Fibroblast of skin of right quadriceps (primary cell): ENCODE measurements at regions not wholly inside any gene's neighbourhood (a gene's known extent, or its start where the extent isn't known, plus 50 kb on each side); places are given as distances from the start of the nearest gene placed in this dataset.
"Not testable (repeated sequence)": the region's sequence is repeated elsewhere in the genome, so short reads cannot be mapped to it uniquely, and the experiment has no call there.

Experiments used
- DNase-seq: peaks from one replicate; pipeline ENCODE4 v3.0.0-alpha.2; 2013

DNA sequence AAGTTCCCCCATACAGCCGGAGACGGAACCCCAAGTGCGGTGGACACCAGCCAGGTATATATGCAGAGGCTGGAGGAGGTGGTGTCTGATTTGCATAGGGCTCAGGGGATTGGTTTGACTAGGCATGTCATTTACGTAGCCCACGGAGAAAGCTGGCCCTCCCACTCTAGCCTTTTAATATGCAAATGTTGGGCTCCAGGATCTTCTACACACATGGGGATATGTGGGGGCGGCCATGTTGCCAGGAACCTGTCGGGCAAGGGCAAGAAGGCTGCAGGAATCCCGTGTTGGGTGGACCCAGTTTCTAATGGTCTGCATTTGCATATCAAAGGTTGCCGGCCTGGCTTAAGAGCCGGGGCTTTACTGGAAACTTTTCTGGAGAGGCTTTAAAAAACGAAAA, 57.4 kb downstream of the FTHL17 start:
- not testable (repeated sequence) for DNase-seq

DNA sequence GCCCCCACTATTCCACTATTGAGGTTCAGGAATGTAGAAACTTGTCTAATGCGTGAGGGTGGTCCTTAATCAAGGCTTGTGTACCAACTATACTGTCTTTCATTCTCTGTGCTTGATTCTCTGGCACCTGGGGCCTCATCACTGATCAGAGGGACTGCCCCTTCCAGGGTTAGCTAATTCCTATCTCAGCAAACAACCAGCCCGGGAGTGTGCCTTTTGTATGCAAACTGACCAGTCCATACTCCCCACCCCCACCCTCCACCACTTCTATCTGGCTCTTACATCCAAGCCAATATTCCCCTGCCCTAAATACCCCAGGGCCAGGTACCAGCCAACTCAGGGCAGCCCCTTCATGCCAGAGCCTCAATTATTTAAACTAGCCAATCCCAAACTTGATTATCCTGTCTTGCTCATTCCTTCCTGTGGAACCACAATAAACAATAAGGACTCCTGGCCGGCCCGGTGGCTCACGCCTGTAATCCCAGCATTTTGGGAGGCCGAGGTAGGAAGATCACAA, 59.3 kb downstream of the FTHL17 start:
- no peak for DNase-seq

DNA sequence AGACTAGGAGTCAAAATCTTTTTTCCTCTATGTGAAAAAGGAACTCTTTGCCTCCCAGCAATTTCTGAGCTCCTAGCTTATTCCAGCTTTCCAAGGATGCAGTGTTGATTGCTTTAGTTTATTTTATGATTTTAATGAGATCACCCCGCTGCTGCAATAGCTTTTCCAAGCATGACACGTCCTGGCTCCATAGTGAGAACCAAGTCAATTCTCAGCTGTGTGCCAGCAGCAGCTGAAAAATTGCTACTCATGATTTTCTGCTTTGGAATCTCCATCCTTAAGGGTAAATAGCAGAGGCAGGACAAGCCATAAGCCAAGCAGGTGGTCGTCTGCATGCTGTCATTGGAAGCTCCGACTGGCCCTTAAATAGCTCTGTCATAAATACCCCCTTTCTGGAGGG, 64.5 kb downstream of the FTHL17 start:
- no peak for DNase-seq

DNA sequence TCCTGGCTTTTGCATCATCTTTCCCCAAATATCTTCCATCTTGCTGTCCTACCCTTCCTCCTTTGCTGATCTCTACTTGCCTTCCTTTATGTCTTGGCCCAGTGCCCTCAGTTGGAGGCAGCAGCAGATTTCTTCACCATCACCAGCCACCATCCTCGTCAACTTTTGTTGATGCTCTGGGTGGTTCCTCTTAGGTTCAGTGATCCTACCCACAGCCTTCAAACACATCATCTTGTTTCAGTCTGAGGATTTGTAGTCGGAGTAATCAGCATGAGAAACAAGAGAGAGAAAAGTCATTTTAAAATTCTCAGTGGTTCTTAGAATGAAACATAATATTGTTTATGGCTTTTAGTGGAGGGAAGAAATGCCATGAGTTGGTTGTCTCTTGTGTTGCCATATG, 65.8 kb downstream of the FTHL17 start:
- no peak for DNase-seq

DNA sequence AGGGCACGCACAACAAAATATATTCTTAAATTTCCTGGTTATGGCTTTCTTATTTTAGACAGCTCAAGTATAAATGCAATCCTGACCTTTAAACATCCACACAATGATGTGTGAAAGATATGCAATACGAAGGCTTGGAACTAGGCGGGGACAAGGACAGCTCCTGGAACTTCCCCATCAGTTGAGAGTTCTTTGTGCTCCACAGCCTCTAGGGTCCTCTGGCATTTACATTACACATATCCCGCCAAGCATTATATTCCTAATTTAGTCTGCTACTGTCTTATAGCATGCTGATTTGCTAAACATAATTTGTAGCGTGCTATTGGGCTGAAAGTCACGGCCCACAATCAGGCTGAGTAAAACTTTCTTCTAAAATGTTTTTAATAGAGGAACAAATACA, 74.4 kb downstream of the FTHL17 start:
- DNase-seq = no peak

DNA sequence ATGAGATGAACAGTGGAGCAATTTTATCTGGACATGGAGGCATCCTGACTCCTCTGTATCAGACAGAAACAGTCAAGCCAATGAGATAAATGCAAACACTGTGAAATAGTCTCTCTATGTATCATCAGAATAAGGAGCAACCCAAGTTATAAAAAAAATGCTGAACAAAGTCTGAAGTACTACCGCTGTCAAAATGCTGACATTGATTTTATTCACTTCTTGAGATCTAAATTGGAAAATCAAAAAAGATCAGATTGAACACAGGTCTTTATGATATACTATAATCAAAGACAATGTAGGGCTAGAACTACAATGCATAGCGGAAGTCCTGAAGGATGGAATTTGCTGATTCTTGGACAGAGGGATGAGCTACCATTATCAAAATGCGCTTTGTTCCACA, 76.1 kb downstream of the FTHL17 start:
- DNase-seq = no peak

DNA sequence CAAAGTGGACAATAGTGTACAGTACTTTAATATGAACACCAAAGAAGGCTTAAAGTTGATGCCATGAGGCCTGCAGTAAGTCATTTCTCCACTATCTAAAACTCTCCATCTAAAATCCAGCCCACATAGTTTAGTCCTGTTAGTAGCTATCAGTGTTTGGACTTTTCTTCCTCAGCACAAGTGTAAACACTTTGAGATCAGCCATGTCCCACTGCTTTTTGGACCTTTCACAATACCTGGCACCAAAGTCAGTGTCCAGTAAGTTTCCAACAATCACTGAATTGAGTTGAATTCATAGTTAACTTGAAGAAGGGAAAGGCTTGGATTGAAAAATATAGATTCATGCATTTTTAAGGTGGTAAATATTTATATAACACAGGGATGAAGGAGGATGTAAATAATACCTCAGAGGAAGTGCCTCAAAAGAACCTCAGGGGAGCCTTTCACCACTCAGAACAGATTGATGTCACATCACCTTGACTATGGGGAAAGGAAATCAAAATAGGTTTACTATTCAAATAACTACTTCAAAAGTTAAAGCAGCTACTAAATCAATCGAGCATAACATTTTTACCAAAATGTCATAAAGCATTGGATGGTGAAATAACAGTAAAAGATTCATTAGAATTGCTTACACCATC, 76.7 kb downstream of the FTHL17 start:
- DNase-seq = no peak

DNA sequence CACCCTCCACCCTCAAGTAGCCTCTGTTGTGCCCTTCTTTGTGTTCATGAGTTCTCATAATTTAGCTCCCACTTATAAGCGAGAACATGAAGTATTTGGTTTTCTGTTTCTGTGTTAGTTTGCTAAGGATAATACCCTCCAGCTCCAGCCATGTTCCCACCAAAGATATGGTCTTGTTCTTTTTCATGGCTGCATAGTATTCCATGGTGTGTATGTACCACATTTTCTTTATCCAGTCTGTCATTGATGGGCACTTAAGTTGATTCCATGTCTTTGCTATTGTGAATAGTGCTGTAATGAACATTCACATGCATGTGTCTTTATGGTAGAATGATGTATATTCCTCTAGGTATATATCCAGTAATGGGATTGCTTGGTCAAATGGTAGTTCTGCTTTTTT, 77.8 kb downstream of the FTHL17 start:
- not testable (repeated sequence) for DNase-seq

DNA sequence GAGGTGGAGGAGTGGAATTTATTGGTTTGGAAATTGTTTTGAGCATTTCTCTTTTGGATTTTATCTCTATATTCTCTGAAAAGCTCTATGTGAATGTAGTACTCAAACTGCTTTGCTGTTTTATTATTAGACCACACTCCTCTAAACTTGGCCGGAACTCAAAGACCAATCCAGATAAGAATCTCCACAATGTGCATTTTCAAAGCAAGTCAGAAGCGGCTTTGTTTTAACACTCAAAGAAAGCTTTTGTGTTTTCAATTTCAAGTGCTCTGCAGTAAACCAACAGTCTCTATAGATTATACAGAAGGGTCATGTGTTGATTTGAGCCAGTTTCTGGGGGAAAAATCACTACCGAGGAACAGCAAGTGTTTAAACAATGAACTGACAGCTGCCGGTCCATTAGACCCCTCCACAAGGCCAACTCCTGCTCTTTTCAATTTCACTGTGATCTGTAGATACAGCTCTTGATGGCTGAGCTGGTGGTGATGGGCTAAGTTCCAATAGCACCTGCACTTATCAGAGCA, 79.4 kb downstream of the FTHL17 start:
- DNase-seq = no peak

DNA sequence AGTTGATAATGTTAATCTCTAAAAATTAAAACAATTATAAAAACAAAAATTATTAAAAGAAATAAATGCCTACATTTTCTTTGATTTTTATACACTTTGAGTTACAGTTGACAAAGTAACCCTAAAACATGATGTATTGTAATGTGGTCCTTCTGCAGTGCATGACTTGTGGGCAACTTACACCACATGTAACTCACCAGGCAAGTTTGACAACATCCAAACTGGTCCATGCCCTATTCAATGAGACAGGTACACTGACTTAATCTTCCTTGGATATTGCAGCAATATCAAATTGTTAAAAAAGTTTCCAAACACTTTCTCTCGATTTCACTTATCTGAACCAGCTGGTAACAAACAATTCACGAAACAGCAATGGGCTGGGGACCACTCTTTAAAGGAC, 81.5 kb downstream of the FTHL17 start:
- DNase-seq = no peak

DNA sequence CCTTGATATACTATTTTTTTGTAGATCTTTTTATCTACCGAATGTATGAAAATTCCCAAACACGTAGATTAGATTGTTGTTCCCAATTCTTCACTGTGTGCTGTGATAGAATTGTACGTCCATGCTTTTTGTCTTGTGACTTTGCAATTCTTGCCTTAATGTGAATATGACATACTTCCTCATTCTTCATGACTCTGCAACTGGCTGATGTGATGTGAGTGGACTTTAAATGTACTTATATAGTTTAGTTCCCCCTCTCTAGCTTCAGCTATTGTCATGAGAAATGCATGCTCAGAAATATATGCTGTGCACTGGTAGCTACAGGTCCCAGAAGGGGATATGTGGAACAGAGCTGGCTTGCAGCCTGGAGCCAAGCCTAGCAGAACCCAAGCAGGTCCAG, 89.4 kb downstream of the FTHL17 start:
- no peak for DNase-seq

DNA sequence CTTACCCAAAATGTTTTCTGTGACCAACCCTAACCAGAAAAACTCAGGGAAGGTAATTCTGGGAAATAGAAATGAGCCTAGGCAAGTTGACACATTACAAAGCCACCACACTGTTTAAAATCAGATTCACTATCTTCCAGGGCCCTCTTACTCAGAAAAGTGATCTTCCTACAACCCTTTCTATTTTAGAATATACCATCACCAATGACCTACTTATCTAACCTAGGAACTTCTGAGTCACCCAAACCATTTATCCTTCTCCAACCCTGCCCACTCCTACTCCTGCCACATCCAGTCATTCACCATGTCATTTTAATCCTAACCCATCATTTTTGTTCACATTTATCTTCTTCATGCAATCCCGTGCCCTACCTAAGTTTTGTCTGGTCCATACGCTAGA, 89.9 kb downstream of the FTHL17 start:
- no peak for DNase-seq

DNA sequence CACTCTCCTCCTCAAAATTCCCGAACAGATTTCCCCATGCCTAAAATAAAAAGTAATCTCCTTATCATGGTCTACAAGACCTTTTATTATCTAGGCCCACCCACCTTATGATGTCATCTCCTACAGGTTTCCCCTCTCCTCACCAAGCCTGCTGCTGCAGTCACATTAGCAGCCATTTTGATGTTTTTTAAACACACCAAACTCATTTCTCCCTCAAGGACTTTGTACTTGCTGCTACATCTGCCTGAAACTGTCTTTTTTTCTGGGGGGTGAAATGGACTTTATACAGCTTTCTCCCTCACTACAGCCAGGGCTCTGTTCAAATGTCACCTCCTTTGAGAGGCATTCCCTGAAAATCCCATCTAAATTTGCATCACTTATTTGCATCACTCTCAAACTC, 90.2 kb upstream of the TAB3 start:
- no peak for DNase-seq

DNA sequence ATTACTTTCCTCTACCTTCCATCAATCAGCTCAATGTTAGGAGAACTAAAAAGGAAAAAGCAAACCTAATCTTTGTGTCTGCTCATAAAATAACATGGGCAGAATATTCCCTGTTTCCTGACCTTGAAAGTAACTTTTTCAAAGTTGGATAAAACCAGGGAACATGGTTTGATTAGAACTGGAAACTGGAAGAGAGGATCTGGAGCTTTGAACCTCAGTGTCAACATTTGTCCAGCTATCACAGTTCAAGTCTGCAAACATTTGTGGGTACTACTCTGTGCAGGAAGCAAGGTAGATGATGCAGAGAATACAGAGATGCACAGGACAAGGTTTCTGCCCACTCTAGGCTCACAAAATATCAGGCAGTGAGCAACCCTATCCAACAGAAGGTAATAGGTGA, 86.4 kb upstream of the TAB3 start:
- DNase-seq = no peak

DNA sequence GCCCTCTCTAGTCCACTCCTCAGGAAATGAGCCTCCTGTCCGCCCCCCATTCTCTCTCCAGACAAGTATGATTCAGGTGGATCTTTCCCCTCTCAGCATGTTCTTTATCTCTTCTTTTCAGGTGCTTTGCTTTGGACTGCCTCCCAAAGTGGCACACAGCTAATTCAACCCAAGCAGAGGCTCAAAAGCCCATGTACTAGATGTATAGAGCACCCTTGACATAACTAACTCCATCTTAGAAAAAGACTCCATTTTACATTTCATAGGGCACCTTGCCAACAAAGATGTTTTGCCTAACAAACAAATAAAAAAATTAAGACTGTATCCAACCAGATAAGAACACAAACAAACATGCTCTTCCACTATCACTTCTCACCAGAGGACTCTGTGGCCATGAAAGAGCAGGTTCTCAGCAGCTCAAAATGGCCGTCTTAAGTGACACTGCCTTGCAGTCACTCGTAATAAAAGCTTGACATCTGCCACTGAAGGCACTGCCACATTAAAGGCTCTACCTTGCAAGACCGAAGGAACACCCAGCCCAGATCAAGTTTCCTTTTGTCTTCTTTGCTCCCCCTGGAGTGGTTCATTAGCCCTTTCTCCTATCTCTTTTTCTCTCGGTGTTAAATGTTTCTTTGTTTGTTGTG, 84.9 kb upstream of the TAB3 start:
- DNase-seq = no peak

DNA sequence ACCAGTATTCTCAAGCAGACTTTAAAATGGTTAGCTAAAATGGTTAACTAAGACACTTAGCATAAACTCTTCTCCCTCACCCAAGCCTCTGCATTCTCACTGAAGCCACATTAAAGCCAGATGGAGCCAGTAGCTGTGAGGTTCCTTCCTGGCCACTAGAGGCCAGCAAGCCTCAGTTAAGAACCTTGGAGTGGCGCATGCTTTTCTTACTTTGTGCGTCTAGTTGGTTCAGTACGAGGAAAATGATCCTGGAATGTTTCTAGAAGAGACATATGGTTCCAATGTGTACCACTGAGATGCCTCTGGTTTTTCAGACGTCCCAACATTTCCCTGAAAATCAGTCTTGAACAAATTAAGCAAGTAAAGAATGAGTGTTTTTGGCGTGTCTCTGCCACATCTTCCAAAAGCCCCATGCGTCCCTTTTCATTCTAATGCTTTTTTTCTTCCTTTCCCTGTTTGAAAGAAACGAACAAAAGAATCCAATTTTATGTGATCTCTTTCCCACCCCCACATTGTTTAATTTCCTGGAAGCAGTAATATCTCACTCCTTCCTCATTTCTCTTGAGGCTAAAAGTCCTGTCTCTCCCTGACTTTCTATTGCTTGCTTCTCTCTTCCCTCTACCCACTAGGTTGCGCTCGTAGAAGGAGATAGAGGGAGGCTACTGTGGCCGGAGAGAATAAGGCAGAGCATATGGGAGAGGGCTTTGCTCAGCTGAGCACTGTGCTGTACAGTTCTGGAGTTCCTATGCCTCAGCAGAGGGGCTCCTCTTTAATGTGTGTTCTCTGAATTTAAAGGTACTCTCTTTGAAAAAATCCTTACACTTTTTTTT, 82.9 kb upstream of the TAB3 start:
- peak; percentile 53 for DNase-seq

DNA sequence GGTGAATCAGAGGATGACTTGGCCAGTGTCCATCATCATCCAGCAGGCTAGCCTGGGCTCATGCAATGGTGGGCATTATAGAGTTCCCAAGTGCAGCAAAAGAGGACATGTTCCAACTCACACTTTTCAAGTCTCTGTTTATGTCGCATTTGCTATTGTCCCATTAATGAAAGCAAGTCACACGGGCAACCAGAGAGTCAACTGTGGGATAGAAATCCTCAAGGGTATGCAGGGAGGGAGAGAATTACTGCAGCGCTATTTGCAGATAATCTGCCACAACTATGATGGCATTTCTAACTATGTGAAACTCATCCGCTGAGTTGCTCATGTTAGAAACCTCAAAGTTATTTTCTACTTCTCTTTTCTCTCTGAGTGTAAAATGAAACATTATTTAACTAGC, 78.5 kb upstream of the TAB3 start:
- DNase-seq = no peak

DNA sequence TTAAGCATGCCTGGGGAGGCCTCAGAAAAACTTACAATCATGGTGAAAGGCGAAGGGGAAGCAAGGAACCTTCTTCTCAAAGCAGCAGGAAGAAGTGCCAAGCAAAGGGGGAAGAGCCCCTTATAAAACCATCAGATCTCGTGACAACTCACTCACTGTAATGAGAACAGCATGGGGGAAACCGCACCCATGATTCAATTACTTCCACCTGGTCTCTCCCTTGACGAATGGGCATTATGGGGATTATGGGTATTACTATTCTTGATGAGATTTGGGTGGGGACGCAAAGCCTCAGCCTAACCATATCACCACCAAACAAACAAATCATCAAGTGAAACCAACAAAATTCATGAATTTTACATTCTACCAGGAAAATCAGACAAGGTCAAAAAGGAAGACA, 76.7 kb upstream of the TAB3 start:
- no peak for DNase-seq

DNA sequence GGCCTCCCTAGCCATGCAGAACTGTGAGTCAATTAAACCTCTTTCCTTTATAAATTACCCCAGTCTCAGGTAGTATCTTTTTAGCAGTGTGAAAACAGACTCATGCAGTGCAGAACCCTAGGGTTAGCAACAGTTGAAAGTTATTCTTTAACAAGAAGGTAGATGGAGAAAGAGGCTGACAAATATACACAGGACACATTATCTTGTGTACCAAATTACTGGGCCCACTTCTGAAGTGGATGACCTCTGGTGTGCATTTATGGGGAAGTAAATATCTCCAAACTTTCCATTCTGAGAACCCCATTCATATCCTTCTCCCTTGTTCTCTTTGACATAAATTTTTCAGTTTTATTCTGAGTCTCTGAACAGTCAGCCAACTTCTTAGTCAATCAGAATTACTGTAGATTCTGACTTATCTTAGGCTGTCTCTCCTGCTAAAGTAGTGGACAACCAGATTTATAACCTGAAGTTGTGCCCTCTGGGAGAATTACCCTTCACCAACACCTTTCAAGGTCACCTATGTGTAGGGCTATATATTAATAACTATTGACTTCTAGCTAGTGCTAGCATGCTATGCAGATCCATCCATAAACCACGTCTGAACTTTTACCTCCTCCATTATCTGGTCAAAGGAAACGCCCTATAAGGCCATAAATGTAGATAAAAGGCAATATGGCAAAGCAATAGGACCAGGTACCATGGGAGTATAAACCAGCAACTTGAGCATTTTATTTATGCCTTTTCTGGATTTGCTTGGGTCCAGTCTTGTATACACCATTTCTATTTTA, 72.5 kb upstream of the TAB3 start:
- no peak for DNase-seq

DNA sequence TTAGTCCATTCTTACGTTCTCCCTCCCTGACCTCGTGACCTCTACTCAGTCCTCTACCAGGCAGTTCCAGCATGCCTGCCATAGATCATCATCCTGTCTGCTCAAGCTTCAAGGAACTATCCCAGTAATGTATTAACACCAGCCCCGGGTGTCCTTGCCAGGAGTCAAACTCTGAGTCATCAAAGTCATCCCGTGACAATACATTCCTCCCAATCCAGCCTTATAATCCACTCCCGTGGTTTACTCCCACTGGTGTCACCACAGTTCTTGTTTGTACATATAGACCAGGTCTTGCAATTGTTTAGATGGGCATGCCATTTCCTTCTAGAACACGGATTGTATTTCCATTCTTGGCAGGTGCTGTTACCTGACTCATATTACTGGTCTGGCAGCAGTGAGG, 68.7 kb upstream of the TAB3 start:
- DNase-seq = peak; percentile 34

DNA sequence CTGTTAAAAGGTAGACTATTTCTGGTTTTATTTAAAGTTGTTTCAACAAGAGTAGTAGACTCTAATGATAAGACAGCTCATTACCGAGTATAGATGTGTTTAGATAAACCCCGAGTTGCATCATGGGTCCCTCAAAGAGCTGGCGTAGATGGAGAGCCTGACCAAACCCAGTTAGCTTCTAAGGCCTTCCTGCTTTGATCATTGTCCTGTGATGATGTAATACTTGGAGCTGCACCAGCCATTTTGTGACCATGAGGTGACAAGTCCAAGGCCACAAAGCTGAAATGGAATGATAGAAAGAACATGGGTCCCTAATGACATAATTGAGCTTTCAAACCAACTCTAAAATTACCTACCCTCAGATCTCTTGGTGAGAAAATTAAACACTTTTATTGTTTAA, 66.6 kb upstream of the TAB3 start:
- DNase-seq = no peak

DNA sequence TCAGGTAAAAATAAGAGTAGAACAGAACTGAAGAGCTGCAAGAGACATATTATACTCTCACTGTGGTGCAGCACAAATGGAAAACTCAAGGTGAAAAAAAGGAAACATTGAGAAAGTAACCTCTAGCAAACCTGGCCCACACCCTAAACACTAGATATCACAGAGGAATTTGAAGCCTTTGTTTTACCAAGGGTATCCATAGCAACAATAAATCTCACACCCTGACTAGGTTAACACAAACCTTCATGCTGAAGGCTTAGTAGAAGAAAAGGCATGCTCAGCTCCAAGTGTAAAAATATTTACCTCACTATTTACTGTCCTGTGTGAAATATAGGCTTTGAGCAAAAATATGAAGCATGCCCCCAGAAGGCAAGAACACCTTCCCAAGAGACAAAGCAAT, 61.9 kb upstream of the TAB3 start:
- DNase-seq = no peak

DNA sequence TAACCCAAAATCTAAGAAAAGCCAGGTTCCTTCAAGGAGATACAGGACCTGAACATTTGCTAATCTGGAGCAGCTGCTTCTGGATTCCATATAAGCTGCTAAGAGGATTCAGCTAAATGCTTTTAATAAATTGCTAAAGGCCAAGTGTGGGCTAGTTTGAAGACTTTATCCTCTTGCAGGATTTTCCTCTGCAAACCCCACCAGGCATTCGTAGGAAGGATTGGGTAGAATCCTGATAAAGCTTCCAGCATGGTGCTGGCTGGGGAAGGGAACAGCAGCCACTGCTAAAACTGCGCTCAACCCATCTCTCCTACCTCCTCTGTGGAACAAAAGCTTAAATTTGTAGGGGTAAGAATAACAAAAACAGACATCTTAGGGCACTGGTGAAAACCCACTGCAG, 61.3 kb upstream of the TAB3 start:
- DNase-seq = no peak
